GM23338 (cell line): ENCODE measurements at regions not wholly inside any gene's neighbourhood (a gene's known extent, or its start where the extent isn't known, plus 50 kb on each side); places are given as distances from the start of the nearest gene placed in this dataset.

Experiments used
- ATAC-seq: fragments of 200-7000 bp; cut with Tn5 transposase; 3 replicates; pipeline ENCODE4 v1.9.1; 2020
- DNase-seq: peaks from one replicate; pipeline ENCODE4 v3.0.0-alpha.2; 2015; ENCODE audit warnings: low spot score
- H2AFZ ChIP-seq: fragments of 200-600 bp; sonication (generic); 2 replicates; pipeline ENCODE4 v1.8.0; 2016; ENCODE audit warnings: antibody characterized with exemption, mild to moderate bottlenecking, moderate library complexity
- H3F3A ChIP-seq: fragments of 200-600 bp; sonication (generic); replicated peaks from 2 replicates; pipeline ENCODE4 v1.8.0; 2017; ENCODE audit warnings: antibody characterized with exemption, mixed run types, low read depth
- H3K27ac ChIP-seq: fragments of 200-600 bp; sonication (generic); 2 replicates; pipeline ENCODE4 v1.6.1; 2016; ENCODE audit warnings: low read depth
- H3K27me3 ChIP-seq: fragments of 200-600 bp; sonication (generic); 2 replicates; pipeline ENCODE4 v1.8.0; 2016; ENCODE audit warnings: mild to moderate bottlenecking, mixed run types, moderate library complexity; ENCODE audit not compliant: insufficient read depth
- H3K36me3 ChIP-seq: fragments of 200-600 bp; sonication (generic); 2 replicates; pipeline ENCODE4 v1.8.0; 2016; ENCODE audit warnings: mild to moderate bottlenecking; ENCODE audit not compliant: insufficient read depth
- H3K4me1 ChIP-seq: fragments of 200-600 bp; sonication (generic); 2 replicates; pipeline ENCODE4 v1.8.0; 2016; ENCODE audit warnings: mild to moderate bottlenecking, moderate library complexity; ENCODE audit not compliant: insufficient read depth
- H3K4me2 ChIP-seq: fragments of 200-600 bp; sonication (generic); 2 replicates; pipeline ENCODE4 v1.7.1; 2017; ENCODE audit warnings: mixed run types
- H3K4me3 ChIP-seq: fragments of 200-600 bp; sonication (generic); 2 replicates; pipeline ENCODE4 v1.6.1; 2016; ENCODE audit warnings: mixed run types
- H3K79me2 ChIP-seq: fragments of 200-600 bp; sonication (generic); replicated peaks from 2 replicates; pipeline ENCODE4 v1.8.0; 2017; ENCODE audit warnings: mild to moderate bottlenecking; ENCODE audit not compliant: insufficient read depth
- H3K9me2 ChIP-seq: fragments of 200-600 bp; sonication (generic); 2 replicates; pipeline ENCODE4 v1.8.0; 2017; ENCODE audit not compliant: insufficient read depth
- H4K20me1 ChIP-seq: fragments of 200-600 bp; sonication (generic); replicated peaks from 2 replicates; pipeline ENCODE4 v1.8.0; 2017; ENCODE audit warnings: mild to moderate bottlenecking; ENCODE audit not compliant: insufficient read depth
- H3K27ac Mint-ChIP-seq: 2 replicates; pipeline ENCODE4 v1.8.0; 2020; ENCODE audit warnings: inconsistent platforms, mild to moderate bottlenecking, moderate library complexity, mixed read lengths
- H3K27me3 Mint-ChIP-seq: 3 replicates; pipeline ENCODE4 v1.8.0; 2022; ENCODE audit warnings: low read depth, mild to moderate bottlenecking, moderate library complexity, mixed read lengths, inconsistent platforms; ENCODE audit not compliant: insufficient read depth, poor library complexity
- H3K36me3 Mint-ChIP-seq: 3 replicates; pipeline ENCODE4 v1.8.0; 2021; ENCODE audit warnings: low read depth, mild to moderate bottlenecking, inconsistent platforms, moderate library complexity, mixed read lengths
- H3K4me1 Mint-ChIP-seq: 3 replicates; pipeline ENCODE4 v1.8.0; 2020; ENCODE audit warnings: mild to moderate bottlenecking, inconsistent platforms, mixed read lengths
- H3K4me3 Mint-ChIP-seq: 3 replicates; pipeline ENCODE4 v1.8.0; 2021; ENCODE audit warnings: moderate library complexity, mild to moderate bottlenecking, inconsistent platforms, mixed read lengths
- H3K9me3 Mint-ChIP-seq: 3 replicates; pipeline ENCODE4 v1.8.0; 2020; ENCODE audit warnings: moderate library complexity, mild to moderate bottlenecking, inconsistent platforms, mixed read lengths
- CREB1 ChIP-seq: fragments of 250-450 bp; sonication (Bioruptor Pico); IDR thresholded peaks from 2 replicates; pipeline ENCODE4 v1.5.0; 2020; ENCODE audit warnings: low read depth, mild to moderate bottlenecking, moderate library complexity
- EZH2 ChIP-seq: fragments of 200-600 bp; sonication (generic); IDR thresholded peaks from one replicate; pipeline ENCODE4 v1.8.0; 2017; ENCODE audit warnings: antibody characterized with exemption, mild to moderate bottlenecking, low read depth; ENCODE audit not compliant: unreplicated experiment
- EZH2phosphoT487 ChIP-seq: fragments of 200-600 bp; sonication (generic); IDR thresholded peaks from one replicate; pipeline ENCODE4 v1.8.1; 2018; ENCODE audit warnings: antibody characterized with exemption; ENCODE audit not compliant: unreplicated experiment
- JUNB ChIP-seq: IDR thresholded peaks from one replicate; pipeline ENCODE4 v1.6.1; 2016; ENCODE audit warnings: antibody characterized with exemption; ENCODE audit not compliant: unreplicated experiment
- NANOG ChIP-seq: IDR thresholded peaks from 2 replicates; pipeline ENCODE4 v1.6.1; 2016; ENCODE audit warnings: antibody characterized with exemption, borderline replicate concordance
- POLR2AphosphoS5 ChIP-seq: IDR thresholded peaks from 2 replicates; pipeline ENCODE4 v1.6.1; 2016; ENCODE audit warnings: antibody characterized with exemption, low read depth
- ZNF114 ChIP-seq: fragments of 250-450 bp; sonication (Bioruptor Pico); IDR thresholded peaks from 2 replicates; pipeline ENCODE4 v1.5.0; 2020; ENCODE audit warnings: mild to moderate bottlenecking, moderate library complexity
- ZNF331 ChIP-seq: fragments of 250-450 bp; sonication (Bioruptor Pico); IDR thresholded peaks from 2 replicates; pipeline ENCODE4 v1.5.0; 2020; ENCODE audit warnings: low read depth, mild to moderate bottlenecking, moderate library complexity
- TF ChIP-seq, protein P1 (sequence below), 2 experiments: fragments of 200-600 bp in 1 of 2; sonication (generic) in 1 of 2; conservative IDR thresholded peaks; 2 replicates each; pipeline versions ENCODE4 v1.5.1 to v1.6.1; 2016 to 2017; ENCODE audit warnings: antibody characterized with exemption in 2 of 2, low read depth in 2 of 2, mild to moderate bottlenecking in 2 of 2, moderate library complexity in 1 of 2
- TF ChIP-seq, protein P2 (sequence below): IDR thresholded peaks from 2 replicates; pipeline ENCODE4 v1.6.1; 2016; ENCODE audit warnings: antibody characterized with exemption
- TF ChIP-seq, protein P3 (sequence below): fragments of 250-450 bp; sonication (Bioruptor Pico); IDR thresholded peaks from 2 replicates; pipeline ENCODE4 v1.5.0; 2020; ENCODE audit warnings: mild to moderate bottlenecking, moderate library complexity

- H3K36me3 Mint-ChIP-seq: no peaks in the 10 kb centered on the region
- no peak overlapping the region for H3K4me3 Mint-ChIP-seq
- peaks cover 7% of the 10 kb centered on the region for H3K27me3 Mint-ChIP-seq
- TF ChIP-seq ZNF331 (CRISPR knock-in tag) (no peak), POLR2AphosphoS5 (no peak), CREB1 (CRISPR knock-in tag) (no peak), EZH2 (no peak), EZH2phosphoT487 (no peak), JUNB (no peak), ZNF114 (CRISPR knock-in tag) (no peak), NANOG (no peak)
- TF ChIP-seq, protein P1, sequence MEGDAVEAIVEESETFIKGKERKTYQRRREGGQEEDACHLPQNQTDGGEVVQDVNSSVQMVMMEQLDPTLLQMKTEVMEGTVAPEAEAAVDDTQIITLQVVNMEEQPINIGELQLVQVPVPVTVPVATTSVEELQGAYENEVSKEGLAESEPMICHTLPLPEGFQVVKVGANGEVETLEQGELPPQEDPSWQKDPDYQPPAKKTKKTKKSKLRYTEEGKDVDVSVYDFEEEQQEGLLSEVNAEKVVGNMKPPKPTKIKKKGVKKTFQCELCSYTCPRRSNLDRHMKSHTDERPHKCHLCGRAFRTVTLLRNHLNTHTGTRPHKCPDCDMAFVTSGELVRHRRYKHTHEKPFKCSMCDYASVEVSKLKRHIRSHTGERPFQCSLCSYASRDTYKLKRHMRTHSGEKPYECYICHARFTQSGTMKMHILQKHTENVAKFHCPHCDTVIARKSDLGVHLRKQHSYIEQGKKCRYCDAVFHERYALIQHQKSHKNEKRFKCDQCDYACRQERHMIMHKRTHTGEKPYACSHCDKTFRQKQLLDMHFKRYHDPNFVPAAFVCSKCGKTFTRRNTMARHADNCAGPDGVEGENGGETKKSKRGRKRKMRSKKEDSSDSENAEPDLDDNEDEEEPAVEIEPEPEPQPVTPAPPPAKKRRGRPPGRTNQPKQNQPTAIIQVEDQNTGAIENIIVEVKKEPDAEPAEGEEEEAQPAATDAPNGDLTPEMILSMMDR (conservative IDR thresholded peaks at IDR 0.05; ENCODE audit: low read depth in 2 of 2): no peak
- TF ChIP-seq, protein P2, sequence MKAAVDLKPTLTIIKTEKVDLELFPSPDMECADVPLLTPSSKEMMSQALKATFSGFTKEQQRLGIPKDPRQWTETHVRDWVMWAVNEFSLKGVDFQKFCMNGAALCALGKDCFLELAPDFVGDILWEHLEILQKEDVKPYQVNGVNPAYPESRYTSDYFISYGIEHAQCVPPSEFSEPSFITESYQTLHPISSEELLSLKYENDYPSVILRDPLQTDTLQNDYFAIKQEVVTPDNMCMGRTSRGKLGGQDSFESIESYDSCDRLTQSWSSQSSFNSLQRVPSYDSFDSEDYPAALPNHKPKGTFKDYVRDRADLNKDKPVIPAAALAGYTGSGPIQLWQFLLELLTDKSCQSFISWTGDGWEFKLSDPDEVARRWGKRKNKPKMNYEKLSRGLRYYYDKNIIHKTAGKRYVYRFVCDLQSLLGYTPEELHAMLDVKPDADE: no peak
- TF ChIP-seq, protein P3, sequence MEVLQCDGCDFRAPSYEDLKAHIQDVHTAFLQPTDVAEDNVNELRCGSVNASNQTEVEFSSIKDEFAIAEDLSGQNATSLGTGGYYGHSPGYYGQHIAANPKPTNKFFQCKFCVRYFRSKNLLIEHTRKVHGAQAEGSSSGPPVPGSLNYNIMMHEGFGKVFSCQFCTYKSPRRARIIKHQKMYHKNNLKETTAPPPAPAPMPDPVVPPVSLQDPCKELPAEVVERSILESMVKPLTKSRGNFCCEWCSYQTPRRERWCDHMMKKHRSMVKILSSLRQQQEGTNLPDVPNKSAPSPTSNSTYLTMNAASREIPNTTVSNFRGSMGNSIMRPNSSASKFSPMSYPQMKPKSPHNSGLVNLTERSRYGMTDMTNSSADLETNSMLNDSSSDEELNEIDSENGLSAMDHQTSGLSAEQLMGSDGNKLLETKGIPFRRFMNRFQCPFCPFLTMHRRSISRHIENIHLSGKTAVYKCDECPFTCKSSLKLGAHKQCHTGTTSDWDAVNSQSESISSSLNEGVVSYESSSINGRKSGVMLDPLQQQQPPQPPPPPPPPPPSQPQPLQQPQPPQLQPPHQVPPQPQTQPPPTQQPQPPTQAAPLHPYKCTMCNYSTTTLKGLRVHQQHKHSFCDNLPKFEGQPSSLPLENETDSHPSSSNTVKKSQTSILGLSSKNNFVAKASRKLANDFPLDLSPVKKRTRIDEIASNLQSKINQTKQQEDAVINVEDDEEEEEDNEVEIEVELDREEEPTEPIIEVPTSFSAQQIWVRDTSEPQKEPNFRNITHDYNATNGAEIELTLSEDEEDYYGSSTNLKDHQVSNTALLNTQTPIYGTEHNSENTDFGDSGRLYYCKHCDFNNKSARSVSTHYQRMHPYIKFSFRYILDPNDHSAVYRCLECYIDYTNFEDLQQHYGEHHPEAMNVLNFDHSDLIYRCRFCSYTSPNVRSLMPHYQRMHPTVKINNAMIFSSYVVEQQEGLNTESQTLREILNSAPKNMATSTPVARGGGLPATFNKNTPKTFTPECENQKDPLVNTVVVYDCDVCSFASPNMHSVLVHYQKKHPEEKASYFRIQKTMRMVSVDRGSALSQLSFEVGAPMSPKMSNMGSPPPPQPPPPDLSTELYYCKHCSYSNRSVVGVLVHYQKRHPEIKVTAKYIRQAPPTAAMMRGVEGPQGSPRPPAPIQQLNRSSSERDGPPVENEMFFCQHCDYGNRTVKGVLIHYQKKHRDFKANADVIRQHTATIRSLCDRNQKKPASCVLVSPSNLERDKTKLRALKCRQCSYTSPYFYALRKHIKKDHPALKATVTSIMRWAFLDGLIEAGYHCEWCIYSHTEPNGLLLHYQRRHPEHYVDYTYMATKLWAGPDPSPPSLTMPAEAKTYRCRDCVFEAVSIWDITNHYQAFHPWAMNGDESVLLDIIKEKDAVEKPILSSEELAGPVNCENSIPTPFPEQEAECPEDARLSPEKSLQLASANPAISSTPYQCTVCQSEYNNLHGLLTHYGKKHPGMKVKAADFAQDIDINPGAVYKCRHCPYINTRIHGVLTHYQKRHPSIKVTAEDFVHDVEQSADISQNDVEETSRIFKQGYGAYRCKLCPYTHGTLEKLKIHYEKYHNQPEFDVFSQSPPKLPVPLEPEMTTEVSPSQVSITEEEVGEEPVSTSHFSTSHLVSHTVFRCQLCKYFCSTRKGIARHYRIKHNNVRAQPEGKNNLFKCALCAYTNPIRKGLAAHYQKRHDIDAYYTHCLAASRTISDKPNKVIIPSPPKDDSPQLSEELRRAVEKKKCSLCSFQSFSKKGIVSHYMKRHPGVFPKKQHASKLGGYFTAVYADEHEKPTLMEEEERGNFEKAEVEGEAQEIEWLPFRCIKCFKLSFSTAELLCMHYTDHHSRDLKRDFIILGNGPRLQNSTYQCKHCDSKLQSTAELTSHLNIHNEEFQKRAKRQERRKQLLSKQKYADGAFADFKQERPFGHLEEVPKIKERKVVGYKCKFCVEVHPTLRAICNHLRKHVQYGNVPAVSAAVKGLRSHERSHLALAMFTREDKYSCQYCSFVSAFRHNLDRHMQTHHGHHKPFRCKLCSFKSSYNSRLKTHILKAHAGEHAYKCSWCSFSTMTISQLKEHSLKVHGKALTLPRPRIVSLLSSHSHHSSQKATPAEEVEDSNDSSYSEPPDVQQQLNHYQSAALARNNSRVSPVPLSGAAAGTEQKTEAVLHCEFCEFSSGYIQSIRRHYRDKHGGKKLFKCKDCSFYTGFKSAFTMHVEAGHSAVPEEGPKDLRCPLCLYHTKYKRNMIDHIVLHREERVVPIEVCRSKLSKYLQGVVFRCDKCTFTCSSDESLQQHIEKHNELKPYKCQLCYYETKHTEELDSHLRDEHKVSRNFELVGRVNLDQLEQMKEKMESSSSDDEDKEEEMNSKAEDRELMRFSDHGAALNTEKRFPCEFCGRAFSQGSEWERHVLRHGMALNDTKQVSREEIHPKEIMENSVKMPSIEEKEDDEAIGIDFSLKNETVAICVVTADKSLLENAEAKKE (CRISPR knock-in tag): no peak
- DNase-seq: no peak
- H3K27me3 ChIP-seq: no peaks in the 10 kb centered on the region
- H2AFZ ChIP-seq: no peak overlapping the region
- no peak overlapping the region for H3K4me2 ChIP-seq
- H4K20me1 ChIP-seq: no peaks in the 10 kb centered on the region
- no peaks in the 10 kb centered on the region for H3K36me3 ChIP-seq
- H3K4me3 ChIP-seq: no peak overlapping the region
- no peak overlapping the region for H3K27ac ChIP-seq
- no peak overlapping the region for H3K27ac Mint-ChIP-seq
- no peak for ATAC-seq
- H3K9me3 Mint-ChIP-seq: no peaks in the 10 kb centered on the region
- no peaks in the 10 kb centered on the region for H3K4me1 ChIP-seq
- peaks cover 11% of the 10 kb centered on the region for H3K4me1 Mint-ChIP-seq
- H3F3A ChIP-seq: no peaks in the 10 kb centered on the region
- H3K79me2 ChIP-seq: no peaks in the 10 kb centered on the region
- no peaks in the 10 kb centered on the region for H3K9me2 ChIP-seq
Measured at GRCh38 chr14:98962118-98962517, 309.9 kb downstream of the BCL11B start.
